NCI-H146 treated with DMSO at 0.1 percent for 48 hours (cell line): ENCODE measurements at regions not wholly inside any gene's neighbourhood (a gene's known extent, or its start where the extent isn't known, plus 50 kb on each side); places are given as distances from the start of the nearest gene placed in this dataset.
"Not testable (repeated sequence)": the region's sequence is repeated elsewhere in the genome, so short reads cannot be mapped to it uniquely, and the experiment has no call there.

Experiments used
- DNase-seq: peaks from one replicate; lab custom pipeline; 2025; ENCODE audit not compliant: unreplicated experiment; lab: John Stamatoyannopoulos, UW

DNA sequence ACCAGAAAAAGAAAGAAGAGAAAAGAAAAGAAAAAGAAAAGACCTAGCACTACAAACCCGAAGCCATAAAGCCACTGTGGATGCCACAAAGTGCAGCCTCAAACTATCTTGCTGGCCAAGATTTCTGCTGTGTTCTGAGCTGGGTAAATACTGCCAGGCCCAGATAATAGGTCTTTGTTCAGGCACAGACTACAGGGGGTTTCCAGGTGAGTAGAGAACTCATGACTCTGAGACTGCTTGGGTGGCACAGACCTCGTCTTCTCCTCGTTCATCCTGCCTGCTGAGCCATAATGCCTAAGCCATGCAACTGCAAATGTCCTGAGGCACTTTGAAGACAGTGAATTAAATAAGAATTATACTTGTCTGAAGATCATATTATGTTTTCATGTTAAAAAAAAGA lies 651.8 kb downstream of the LMO4 start:
- DNase-seq, result no peak

GRCh38 chr1:87981386-87981785 lies 652.7 kb downstream of the LMO4 start:
- no peak for DNase-seq

GRCh38 chr1:87981810-87982209 lies 653.1 kb downstream of the LMO4 start:
- DNase-seq, result no peak

DNA sequence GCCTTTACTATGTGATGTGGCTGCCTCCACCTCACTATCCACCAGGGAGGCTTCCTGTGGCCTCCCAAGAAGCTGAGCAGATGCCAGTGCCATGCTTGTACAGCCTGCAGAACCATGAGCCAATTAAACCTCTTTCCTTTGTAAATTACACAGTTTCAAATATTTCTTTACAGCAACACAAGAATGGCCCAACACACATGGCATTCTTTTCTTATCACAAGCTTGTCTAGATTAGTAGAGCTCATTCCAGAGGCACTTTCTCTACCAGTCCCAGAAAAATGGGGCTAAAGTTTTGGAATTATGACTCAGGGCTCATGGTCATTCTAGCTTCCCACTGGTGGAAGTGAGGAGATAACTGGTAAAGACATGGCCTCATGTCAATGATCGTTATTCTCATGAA lies 655.2 kb downstream of the LMO4 start:
- no peak for DNase-seq

DNA sequence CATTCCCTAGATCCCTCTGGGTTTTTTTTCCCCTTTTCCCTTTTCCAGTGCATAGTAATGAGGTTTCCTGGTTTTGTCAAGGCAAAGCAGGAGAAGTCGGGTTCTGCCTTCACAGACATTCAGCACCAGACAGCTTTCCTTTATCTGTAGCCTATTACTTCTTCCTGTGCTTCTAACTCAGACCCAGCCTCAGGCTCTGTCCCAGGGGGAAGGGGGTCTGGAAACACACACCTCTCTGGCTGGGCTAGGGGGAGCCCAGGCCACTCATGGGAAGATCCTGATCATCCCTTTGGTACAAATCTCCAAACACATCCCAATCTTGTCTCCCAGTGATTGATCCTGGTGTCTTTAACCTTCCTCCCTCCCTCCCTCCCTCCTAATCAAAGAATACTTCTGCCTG lies 656.4 kb downstream of the LMO4 start:
- no peak for DNase-seq

GRCh38 chr1:87986130-87986866 lies 657.6 kb downstream of the LMO4 start:
- DNase-seq, result no peak

DNA sequence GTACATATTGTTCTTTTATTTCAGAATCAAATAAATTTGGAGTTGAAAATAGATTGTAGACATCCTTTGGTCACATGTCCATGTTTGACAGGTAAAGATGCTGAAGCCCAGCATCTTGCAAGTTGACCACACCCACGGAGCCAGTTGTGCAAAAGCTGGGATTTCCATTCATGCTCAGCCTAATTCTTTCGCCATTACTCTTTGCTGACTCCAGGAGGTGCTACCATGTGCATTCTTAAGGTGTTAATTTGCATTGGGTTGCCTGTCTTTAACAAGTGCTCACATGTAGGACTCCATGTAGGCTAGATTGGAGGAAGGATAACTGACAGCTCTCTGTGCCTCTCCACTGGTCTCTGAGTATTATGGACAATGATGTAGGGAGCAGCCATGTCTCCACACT lies 660.7 kb downstream of the LMO4 start:
- no peak for DNase-seq

DNA sequence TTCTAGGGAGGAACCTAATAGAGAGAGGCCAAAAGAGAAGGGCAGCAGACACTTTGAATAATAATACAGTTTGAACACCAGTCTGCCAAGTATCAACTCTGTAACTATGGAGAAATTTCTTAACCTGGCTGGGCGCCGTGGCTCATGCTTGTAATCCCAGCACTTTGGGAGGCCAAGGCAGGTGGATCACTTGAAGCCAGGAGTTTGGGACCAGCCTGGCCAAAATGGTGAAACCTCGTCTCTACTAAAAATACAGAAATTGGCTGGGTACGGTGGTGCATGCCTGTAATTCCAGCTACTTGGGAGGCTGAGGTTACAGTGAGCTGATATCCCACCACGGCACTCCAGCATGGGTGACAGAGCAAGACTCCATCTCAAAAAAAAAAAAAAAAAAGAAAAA lies 663.9 kb downstream of the LMO4 start:
- not testable (repeated sequence) for DNase-seq

- no peak for DNase-seq
Observed at GRCh38 chr1:87993051-87993450, 664.4 kb downstream of the LMO4 start.

- DNase-seq, result no peak
Observed at GRCh38 chr1:87999852-88000251, 671.2 kb downstream of the LMO4 start.

- DNase-seq, result no peak
Observed at GRCh38 chr1:88001460-88001859, 672.8 kb downstream of the LMO4 start.

- DNase-seq, result no peak
Observed at GRCh38 chr1:88003255-88003654, 674.6 kb downstream of the LMO4 start.

DNA sequence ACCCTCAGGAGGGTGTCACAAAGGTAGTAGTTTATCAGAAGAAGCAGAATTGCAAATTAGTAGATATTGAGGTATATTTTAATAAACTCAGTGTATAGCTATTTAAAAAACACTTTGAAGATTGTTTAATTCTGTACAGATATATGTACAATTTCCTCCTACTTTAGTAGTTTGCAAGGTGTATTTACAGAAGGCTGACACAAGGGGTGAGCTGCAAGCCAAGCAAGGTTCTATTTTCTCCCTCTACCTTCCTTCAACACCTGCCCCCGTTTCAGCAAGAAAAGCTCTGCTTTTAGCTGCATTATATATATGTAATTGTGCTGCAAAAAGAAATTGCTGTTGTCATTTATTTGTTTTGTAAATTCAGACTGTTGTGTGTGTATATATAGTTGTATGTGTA lies 674.2 kb upstream of the PKN2 start:
- no peak for DNase-seq

DNA sequence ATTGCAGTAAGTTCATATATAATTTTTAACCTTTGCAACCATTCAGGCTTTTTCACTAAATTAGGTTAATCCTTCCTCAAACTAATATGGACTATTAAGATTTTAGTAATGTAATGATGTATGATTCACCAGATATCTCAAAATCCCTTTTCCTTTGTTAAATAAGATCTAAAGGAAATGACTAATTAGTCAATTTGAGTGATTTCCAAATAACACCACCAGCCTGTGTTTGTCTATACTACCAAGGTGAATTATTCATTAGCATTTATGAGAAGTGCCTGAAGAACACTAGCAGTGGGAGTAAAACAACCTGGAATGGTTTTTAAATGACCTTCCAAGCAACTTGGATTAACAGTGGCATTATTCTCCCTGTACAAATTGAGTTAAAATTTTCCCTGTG lies 670.6 kb upstream of the PKN2 start:
- no peak for DNase-seq

DNA sequence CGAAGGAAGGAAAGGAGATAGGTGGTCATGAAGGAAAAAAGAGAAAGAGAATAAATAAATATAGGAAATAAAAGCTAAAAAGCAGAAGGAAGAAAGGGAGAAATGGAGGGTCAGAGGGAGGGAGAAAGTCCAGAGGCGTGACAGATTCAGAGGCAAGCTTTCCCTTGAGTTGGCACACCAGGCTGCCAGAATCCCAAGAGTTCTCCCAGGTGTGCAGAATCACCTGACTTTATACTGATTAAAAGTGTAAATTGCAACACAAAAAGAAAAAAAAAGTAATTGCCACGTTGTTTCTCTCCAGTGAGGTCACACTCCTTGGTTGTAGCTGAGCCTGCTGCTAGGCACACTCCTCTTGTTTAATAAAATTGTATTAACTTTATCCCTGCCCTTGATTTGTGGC lies 669.9 kb upstream of the PKN2 start:
- no peak for DNase-seq

- no peak for DNase-seq
Observed at GRCh38 chr1:88016947-88017346, 667.1 kb upstream of the PKN2 start.

DNA sequence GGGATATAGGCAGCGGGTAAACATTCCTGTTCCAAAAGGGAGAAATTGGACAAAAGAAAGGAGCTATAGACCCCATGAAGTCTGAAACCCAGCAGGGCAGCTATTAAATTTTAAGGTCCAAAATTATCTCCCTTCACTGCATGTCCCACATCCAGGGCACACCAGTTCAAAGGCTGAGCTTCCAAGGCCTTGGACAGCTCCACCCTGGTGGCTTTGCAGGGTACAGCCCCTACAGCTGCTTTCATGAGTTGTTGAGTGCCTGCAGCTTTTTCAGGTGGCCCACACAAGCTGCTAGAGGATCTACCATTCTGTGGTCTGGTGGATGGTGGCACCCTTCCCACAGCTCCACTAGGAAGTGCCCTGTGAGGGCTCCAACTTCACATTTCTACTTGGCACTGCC lies 662.5 kb upstream of the PKN2 start:
- no peak for DNase-seq

DNA sequence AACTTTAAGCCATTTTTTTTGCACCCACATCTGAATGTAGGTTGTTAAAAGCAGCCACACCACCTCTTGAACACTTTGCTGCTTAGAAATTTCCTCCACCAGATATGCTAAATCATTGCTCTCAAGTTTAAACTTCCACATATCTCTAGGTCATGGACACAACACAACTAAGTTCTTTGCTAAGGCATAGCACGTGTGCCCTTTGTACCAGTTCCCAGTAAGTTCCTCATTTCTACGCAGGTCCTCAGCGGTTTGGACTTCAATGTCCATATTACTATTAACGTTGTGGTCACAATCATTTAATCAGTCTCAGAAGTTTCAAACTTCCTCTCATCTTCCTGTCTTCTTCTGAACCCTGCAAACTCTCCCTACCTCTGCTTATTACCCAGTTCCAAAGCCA lies 661.6 kb upstream of the PKN2 start:
- no peak for DNase-seq

GRCh38 chr1:88029142-88029541 lies 654.9 kb upstream of the PKN2 start:
- no peak for DNase-seq

- no peak for DNase-seq
Observed at GRCh38 chr1:88029899-88030298, 654.2 kb upstream of the PKN2 start.

DNA sequence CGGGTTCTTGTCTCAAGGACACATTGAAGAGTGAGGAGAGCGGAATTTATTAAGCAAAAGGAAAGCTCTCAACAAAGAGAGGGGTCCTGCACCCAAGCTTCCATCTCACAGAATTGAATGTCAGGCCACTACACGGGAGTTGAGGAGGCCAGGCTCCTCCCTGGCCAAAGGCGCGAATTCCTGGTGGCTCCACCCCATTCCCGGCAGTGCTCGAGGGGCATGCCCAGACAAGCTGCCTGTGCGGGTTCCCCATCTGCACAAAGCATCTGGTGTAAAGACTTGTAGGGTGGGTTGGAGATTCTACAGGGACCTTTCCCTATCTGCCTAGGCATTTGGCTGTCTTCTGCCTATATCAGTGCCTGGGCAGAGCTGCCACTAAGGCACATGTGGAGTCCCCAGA lies 648.5 kb upstream of the PKN2 start:
- no peak for DNase-seq

- no peak for DNase-seq
Observed at GRCh38 chr1:88036345-88037014, 647.6 kb upstream of the PKN2 start.

GRCh38 chr1:88039240-88039639 lies 644.8 kb upstream of the PKN2 start:
- DNase-seq, result no peak
